ENCODE measurements at regions not wholly inside any gene's neighbourhood (a gene's known extent, or its start where the extent isn't known, plus 50 kb on each side); places are given as distances from the start of the nearest gene placed in this dataset.

DNA sequence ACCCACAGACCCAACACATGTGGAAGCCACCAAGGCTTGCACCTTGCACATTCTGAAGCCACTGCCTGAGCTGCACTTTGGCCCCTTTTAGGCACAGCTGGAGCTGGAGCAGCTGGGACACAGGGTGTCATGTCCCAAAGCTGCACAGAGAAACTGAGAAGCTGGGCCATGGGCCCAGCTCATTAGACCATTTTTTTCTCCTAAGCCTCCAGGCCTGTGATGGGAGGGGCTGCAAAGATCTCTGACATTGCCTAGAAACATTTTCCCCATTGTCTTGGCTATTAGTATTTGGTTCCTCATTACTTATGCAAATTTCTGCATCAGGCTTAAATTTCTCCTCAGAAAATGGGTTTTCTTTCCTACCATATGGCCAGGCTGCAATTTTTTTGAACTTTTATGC is 447.4 kb upstream of the HS3ST1 start:
- TF ChIP-seq, protein P1, sequence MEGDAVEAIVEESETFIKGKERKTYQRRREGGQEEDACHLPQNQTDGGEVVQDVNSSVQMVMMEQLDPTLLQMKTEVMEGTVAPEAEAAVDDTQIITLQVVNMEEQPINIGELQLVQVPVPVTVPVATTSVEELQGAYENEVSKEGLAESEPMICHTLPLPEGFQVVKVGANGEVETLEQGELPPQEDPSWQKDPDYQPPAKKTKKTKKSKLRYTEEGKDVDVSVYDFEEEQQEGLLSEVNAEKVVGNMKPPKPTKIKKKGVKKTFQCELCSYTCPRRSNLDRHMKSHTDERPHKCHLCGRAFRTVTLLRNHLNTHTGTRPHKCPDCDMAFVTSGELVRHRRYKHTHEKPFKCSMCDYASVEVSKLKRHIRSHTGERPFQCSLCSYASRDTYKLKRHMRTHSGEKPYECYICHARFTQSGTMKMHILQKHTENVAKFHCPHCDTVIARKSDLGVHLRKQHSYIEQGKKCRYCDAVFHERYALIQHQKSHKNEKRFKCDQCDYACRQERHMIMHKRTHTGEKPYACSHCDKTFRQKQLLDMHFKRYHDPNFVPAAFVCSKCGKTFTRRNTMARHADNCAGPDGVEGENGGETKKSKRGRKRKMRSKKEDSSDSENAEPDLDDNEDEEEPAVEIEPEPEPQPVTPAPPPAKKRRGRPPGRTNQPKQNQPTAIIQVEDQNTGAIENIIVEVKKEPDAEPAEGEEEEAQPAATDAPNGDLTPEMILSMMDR (optimal IDR thresholded peaks at IDR 0.05 in 1 of 3, IDR thresholded peaks at IDR 0.05 in 1 of 3, conservative IDR thresholded peaks at IDR 0.05 in 1 of 3; ENCODE audit: extremely low read depth in 1 of 3, insufficient read depth in 2 of 3, low read length in 3 of 3) = no peak
- no peak for TF ChIP-seq EZH2 (IDR thresholded peaks at IDR 0.05; ENCODE audit: low read length)
- H2AFZ ChIP-seq (ENCODE audit: control insufficient read depth, low read length) = no peak overlapping the region
- FAIRE-seq = no peak
- H3K9me1 ChIP-seq (ENCODE audit: control insufficient read depth, extremely low read depth, insufficient read depth, low read length) = no peaks in the 10 kb centered on the region
- no peak for DNase-seq (ENCODE audit: low read depth, low spot score)
- no peaks in the 10 kb centered on the region for H3K27me3 ChIP-seq (ENCODE audit: control insufficient read depth, extremely low read depth, insufficient read depth, low read length)
- no peaks in the 10 kb centered on the region for H4K20me1 ChIP-seq (ENCODE audit: control insufficient read depth, extremely low read depth, insufficient read depth, low read length)
- no peaks in the 10 kb centered on the region for H3K79me2 ChIP-seq (ENCODE audit: control insufficient read depth, insufficient read depth, low read length)
- H3K9ac ChIP-seq (ENCODE audit: control insufficient read depth, extremely low read depth, insufficient read depth, low read length) = no peak overlapping the region
- dilution Hi-C loops (cut with MboI; ENCODE audit: extremely low pct_ligation_motif_present, low sequenced_read_pairs) = no loop called here
- H3K36me3 ChIP-seq (ENCODE audit: control insufficient read depth in 2 of 2, extremely low read depth in 1 of 2, insufficient read depth in 2 of 2, low read length in 2 of 2) = no peaks in the 10 kb centered on the region
- no peaks in the 10 kb centered on the region for H3K4me1 ChIP-seq (ENCODE audit: control insufficient read depth, extremely low read depth, insufficient read depth, low read length)
- H3K9me3 ChIP-seq (ENCODE audit: control insufficient read depth, low read depth, low read length) = no peaks in the 10 kb centered on the region
- no peak overlapping the region for H3K27ac ChIP-seq (ENCODE audit: control insufficient read depth, insufficient read depth, low read length)
- H3K4me3 ChIP-seq (ENCODE audit: control insufficient read depth in 2 of 3, extremely low read depth in 1 of 3, insufficient read depth in 2 of 3, low read depth in 1 of 3, low read length in 3 of 3) = no peak overlapping the region
- no peak overlapping the region for H3K4me2 ChIP-seq (ENCODE audit: control insufficient read depth, extremely low read depth, insufficient read depth, low read depth, low read length)

DNA sequence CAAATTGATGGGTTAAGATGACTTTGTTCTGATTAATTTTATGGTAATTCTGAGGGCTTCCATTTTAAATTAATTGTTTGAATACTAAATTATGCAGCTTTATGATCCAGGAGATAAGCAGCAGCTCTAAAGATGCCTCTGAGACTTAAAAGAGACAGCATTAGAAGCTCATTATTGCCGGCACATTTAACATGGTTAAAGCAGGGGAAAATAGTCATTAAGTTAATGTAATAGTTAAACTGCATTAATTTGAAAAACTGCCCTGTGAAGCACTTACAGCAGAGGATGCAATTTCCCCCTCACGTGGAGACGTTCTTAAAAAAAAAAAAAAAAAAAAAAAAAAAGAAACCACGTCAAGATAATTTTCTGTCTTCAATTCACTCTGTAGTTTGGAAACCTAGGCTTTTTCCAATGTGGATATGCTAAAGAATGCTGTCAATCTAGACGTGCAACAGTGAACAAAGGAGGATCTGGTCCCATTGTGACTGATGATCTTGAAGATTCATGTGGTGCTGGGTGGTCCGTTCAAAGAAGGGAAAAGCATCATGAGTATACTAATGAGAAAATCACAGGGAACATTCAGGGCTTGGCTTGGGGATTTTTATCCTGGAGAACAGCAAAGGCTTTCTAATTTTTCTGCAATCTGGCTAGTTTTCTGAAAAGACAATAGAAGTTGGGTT is 440.6 kb upstream of the HS3ST1 start:
- dilution Hi-C loops (cut with MboI; ENCODE audit: extremely low pct_ligation_motif_present, low sequenced_read_pairs) = no loop called here
- no peaks in the 10 kb centered on the region for H3K36me3 ChIP-seq (ENCODE audit: control insufficient read depth in 2 of 2, extremely low read depth in 1 of 2, insufficient read depth in 2 of 2, low read length in 2 of 2)
- no peaks in the 10 kb centered on the region for H3K27me3 ChIP-seq (ENCODE audit: control insufficient read depth, extremely low read depth, insufficient read depth, low read length)
- H3K4me3 ChIP-seq (ENCODE audit: control insufficient read depth in 2 of 3, extremely low read depth in 1 of 3, insufficient read depth in 2 of 3, low read depth in 1 of 3, low read length in 3 of 3) = no peak overlapping the region
- FAIRE-seq (no peak), DNase-seq (ENCODE audit: low read depth, low spot score) (no peak)
- H3K4me2 ChIP-seq (ENCODE audit: control insufficient read depth, extremely low read depth, insufficient read depth, low read depth, low read length) = no peak overlapping the region
- no peak overlapping the region for H2AFZ ChIP-seq (ENCODE audit: control insufficient read depth, low read length)
- H3K79me2 ChIP-seq (ENCODE audit: control insufficient read depth, insufficient read depth, low read length) = no peaks in the 10 kb centered on the region
- no peaks in the 10 kb centered on the region for H3K9me1 ChIP-seq (ENCODE audit: control insufficient read depth, extremely low read depth, insufficient read depth, low read length)
- H3K9me3 ChIP-seq (ENCODE audit: control insufficient read depth, low read depth, low read length) = no peaks in the 10 kb centered on the region
- TF ChIP-seq, protein P1 (optimal IDR thresholded peaks at IDR 0.05 in 1 of 3, IDR thresholded peaks at IDR 0.05 in 1 of 3, conservative IDR thresholded peaks at IDR 0.05 in 1 of 3; ENCODE audit: extremely low read depth in 1 of 3, insufficient read depth in 2 of 3, low read length in 3 of 3) = no peak
- TF ChIP-seq EZH2 (IDR thresholded peaks at IDR 0.05; ENCODE audit: low read length) = no peak
- H3K9ac ChIP-seq (ENCODE audit: control insufficient read depth, extremely low read depth, insufficient read depth, low read length) = no peak overlapping the region
- no peaks in the 10 kb centered on the region for H4K20me1 ChIP-seq (ENCODE audit: control insufficient read depth, extremely low read depth, insufficient read depth, low read length)
- no peak overlapping the region for H3K27ac ChIP-seq (ENCODE audit: control insufficient read depth, insufficient read depth, low read length)
- no peaks in the 10 kb centered on the region for H3K4me1 ChIP-seq (ENCODE audit: control insufficient read depth, extremely low read depth, insufficient read depth, low read length)

All from keratinocyte (primary cell).